GM18861 (cell line): ENCODE measurements at regions not wholly inside any gene's neighbourhood (a gene's known extent, or its start where the extent isn't known, plus 50 kb on each side); places are given as distances from the start of the nearest gene placed in this dataset.
"Not testable (repeated sequence)": the region's sequence is repeated elsewhere in the genome, so short reads cannot be mapped to it uniquely, and the experiment has no call there.

Source experiments
- ATAC-seq: cut with Tn5 transposase; IDR thresholded peaks from one replicate; pipeline ENCODE4 v1.9.1; 2021; ENCODE audit not compliant: unreplicated experiment

DNA sequence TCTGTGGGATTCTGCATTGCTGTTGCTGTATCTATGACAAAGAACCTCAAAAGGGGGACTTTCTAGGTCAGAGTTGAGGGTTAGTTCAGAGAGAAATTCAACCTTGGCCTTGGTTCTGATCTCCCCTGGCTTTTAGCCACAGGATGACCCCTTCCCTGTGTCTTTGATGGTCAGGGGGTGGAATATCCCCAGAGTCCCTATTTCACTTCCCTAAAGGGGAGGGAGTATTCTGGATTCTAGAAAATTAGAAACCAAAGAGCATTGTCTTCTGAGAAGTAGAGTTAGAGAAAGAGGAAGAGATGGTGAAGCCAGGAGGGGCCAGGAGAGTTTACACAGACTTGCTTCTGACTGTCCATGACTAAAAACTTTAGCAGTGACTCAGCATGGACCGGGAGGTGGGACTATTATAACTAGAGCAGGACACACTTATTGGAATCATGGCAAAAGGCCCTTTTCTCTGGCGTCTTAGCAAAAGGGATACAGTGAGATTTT is 56.2 kb upstream of the LPAR1 start:
- no peak for ATAC-seq

DNA sequence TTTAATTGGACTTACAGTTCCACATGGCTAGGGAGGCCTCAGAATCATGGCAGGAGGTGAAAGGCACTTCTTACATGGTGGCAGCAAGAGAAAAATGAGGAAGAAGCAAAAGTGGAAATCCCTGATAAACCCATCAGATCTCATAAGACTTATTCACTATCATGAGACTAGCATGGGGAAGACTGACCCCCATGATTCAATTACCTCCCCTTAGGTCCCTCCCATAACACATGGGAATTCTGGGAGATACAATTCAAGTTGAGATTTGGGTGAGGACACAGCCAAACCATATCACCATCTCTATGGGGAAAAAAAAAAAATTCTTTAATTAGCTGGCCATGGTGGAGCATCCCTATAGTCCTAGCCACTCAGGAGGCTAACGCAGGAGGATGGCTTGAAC is 53.9 kb upstream of the LPAR1 start:
- ATAC-seq = not testable (repeated sequence)
